ENCODE measurements at regions not wholly inside any gene's neighbourhood (a gene's known extent, or its start where the extent isn't known, plus 50 kb on each side); places are given as distances from the start of the nearest gene placed in this dataset.

DNA sequence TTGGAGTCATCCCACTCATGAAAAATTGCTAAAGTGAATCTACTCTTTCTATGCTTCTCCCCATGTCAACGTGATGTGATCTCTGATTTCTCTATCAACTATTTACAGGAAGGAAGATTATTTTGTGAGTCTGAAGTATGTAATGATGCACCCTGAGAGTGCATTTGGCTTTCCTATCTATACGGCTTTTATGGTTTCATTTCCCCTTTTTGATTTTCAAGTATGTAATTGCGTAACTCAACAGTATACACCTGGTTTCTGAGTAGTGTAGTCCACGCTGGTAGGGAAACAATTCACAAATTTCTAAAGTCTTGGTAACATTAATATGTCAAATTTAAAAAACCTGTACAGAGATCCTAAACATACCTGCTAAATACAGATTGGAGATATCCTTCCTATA, 194.7 kb upstream of the SEMA3A start:
- H3K36me3 Mint-ChIP-seq (ENCODE audit: low read depth), result no peaks in the 10 kb centered on the region
- H3K27me3 Mint-ChIP-seq (ENCODE audit: low read depth, poor library complexity), result no peaks in the 10 kb centered on the region
- H3K4me1 Mint-ChIP-seq, result no peaks in the 10 kb centered on the region
- DNase-seq, result no peak
- H3K4me3 Mint-ChIP-seq, result no peak overlapping the region
- H3K27ac Mint-ChIP-seq, result no peak overlapping the region
- H3K9me3 Mint-ChIP-seq, result no peaks in the 10 kb centered on the region
- TF ChIP-seq, protein P1, sequence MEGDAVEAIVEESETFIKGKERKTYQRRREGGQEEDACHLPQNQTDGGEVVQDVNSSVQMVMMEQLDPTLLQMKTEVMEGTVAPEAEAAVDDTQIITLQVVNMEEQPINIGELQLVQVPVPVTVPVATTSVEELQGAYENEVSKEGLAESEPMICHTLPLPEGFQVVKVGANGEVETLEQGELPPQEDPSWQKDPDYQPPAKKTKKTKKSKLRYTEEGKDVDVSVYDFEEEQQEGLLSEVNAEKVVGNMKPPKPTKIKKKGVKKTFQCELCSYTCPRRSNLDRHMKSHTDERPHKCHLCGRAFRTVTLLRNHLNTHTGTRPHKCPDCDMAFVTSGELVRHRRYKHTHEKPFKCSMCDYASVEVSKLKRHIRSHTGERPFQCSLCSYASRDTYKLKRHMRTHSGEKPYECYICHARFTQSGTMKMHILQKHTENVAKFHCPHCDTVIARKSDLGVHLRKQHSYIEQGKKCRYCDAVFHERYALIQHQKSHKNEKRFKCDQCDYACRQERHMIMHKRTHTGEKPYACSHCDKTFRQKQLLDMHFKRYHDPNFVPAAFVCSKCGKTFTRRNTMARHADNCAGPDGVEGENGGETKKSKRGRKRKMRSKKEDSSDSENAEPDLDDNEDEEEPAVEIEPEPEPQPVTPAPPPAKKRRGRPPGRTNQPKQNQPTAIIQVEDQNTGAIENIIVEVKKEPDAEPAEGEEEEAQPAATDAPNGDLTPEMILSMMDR (IDR thresholded peaks at IDR 0.05), result no peak

DNA sequence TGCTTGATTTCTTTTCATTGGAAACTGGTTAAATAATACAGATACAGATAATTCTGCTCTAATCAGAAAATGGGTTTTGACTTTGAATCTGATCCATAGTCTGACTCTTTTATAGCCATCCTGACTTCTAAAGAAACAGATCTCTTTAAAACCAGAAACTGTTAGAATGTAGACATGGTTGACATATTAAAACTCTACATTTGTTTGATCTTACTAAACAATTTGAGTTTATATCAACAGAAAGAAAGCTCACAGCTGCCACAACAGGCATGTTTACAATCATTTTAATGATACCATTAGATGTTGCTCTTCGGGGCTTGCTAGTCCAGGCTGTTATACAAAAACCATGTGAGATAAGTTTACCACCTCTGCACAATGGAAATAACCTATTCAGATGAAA, 193.0 kb upstream of the SEMA3A start:
- H3K36me3 Mint-ChIP-seq (ENCODE audit: low read depth), result no peaks in the 10 kb centered on the region
- TF ChIP-seq, protein P1 (IDR thresholded peaks at IDR 0.05), result no peak

DNA sequence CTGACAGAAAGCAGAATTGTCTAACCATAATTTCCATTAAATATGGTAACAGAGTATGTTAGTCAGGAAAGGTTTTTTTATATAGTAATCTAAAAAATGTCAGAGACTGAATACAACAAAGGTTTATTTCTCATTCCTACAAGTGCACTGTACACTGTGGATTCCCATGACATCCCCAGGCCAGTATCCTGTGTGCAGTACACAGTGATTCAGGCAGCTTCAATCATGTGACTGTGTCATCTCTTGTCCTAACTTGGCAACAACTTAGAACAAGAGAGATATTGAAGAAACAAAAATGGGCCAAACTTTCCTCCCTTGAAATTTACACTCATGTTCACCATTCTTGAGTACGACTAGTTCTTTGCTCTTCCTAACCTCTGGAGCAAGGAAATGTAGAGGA, 189.8 kb upstream of the SEMA3A start:
- Mint-ChIP-seq H3K4me1 (no peaks in the 10 kb centered on the region), H3K27ac (no peak overlapping the region), H3K27me3 (ENCODE audit: low read depth, poor library complexity) (no peaks in the 10 kb centered on the region), H3K4me3 (no peak overlapping the region), H3K36me3 (ENCODE audit: low read depth) (no peaks in the 10 kb centered on the region), H3K9me3 (no peaks in the 10 kb centered on the region)
- TF ChIP-seq, protein P1 (IDR thresholded peaks at IDR 0.05), result no peak
- DNase-seq, result no peak

More for the DNA sequence above, 193.0 kb upstream of the SEMA3A start:
- Mint-ChIP-seq H3K9me3 (no peaks in the 10 kb centered on the region), H3K4me1 (no peaks in the 10 kb centered on the region), H3K4me3 (no peak overlapping the region), H3K27me3 (ENCODE audit: low read depth, poor library complexity) (no peaks in the 10 kb centered on the region), H3K27ac (no peak overlapping the region)
- no peak for DNase-seq

DNA sequence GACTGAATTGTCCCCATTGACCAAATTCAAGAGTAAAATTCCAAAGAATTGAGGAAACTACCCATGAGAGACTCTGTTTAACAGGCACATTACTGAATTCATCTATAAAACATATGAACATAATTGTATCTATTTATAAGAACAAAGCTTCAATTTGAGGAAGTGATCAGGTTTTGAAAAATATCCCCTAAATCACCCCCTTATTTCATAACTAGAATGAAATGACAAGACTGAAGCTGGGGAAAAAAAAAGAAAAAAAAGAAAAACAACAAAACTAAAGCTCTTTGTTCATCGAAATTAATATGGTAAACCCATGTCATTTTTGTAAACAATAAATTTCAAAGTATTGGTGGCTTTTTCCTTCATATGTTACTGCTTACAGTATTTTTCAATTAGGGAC, 184.9 kb upstream of the SEMA3A start:
- no peaks in the 10 kb centered on the region for H3K36me3 Mint-ChIP-seq (ENCODE audit: low read depth)
- H3K27ac Mint-ChIP-seq, result no peak overlapping the region
- no peaks in the 10 kb centered on the region for H3K4me1 Mint-ChIP-seq
- H3K9me3 Mint-ChIP-seq, result no peaks in the 10 kb centered on the region
- no peaks in the 10 kb centered on the region for H3K27me3 Mint-ChIP-seq (ENCODE audit: low read depth, poor library complexity)
- no peak overlapping the region for H3K4me3 Mint-ChIP-seq
- TF ChIP-seq, protein P1 (IDR thresholded peaks at IDR 0.05), result no peak
- DNase-seq, result no peak

DNA sequence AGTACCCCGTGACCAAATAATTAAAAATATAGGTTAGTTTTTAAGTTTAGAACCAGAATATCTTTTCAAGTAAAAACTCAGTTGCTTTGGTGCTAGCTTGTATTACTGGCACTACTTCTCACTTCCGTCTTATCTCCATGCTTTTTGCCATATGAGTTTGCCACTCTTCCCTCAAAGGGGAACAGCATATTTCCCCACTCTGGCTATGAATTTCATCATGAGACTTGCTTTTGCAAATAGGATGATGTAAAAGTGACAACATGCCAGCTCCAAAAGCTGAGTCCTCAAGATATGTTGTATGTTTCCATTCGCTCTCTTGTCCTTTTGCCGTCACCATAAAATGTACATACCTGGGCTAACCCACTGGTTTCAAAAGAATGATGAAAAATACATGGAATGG, 178.1 kb upstream of the SEMA3A start:
- Mint-ChIP-seq H3K27me3 (ENCODE audit: low read depth, poor library complexity) (no peaks in the 10 kb centered on the region), H3K4me1 (peaks cover 5% of the 10 kb centered on the region), H3K4me3 (no peak overlapping the region), H3K9me3 (no peaks in the 10 kb centered on the region), H3K27ac (no peak overlapping the region), H3K36me3 (ENCODE audit: low read depth) (no peaks in the 10 kb centered on the region)
- DNase-seq, result no peak
- TF ChIP-seq, protein P1 (IDR thresholded peaks at IDR 0.05), result no peak

DNA sequence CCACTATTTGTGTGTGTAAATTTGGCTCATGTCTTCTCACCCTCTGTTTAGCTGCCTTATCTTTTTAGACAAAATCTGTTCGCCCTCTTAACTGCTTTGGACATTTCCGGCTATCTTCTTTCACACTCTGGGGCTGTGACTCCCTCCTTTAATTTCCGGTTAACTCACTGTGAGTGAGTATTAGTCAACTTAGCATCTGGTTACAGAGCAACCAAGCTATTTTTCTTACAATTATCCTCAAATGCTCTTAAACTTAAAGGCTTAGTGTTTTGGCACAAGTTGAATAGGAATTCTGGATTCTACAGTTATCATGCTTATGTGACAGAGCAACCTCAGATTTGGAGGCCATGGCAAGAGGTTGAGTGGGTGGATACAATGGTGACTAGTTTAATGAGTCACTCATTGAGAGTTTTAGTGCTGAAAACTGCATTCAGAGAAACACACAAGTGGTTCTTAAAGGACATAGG, 177.6 kb upstream of the SEMA3A start:
- H3K4me1 Mint-ChIP-seq, result peaks cover 5% of the 10 kb centered on the region
- no peak for DNase-seq
- H3K4me3 Mint-ChIP-seq, result no peak overlapping the region
- no peaks in the 10 kb centered on the region for H3K36me3 Mint-ChIP-seq (ENCODE audit: low read depth)
- H3K27ac Mint-ChIP-seq, result peak overlapping the region; percentile 2
- TF ChIP-seq, protein P1 (IDR thresholded peaks at IDR 0.05), result no peak
- no peaks in the 10 kb centered on the region for H3K27me3 Mint-ChIP-seq (ENCODE audit: low read depth, poor library complexity)
- no peaks in the 10 kb centered on the region for H3K9me3 Mint-ChIP-seq

All from nephron progenitor cell (in vitro differentiated cells).